HCT116 (cell line): ENCODE measurements at regions not wholly inside any gene's neighbourhood (a gene's known extent, or its start where the extent isn't known, plus 50 kb on each side); places are given as distances from the start of the nearest gene placed in this dataset.

Experiments
- CTCF ChIP-seq, 3 experiments: fragments of 200-600 bp in 1 of 3; sonication (generic) in 1 of 3; IDR thresholded peaks in 2 of 3; conservative IDR thresholded peaks in 1 of 3; 2 replicates each; pipeline ENCODE4 v1.5.1; 2012 to 2017; ENCODE audit warnings: low read depth in 2 of 3, low read length in 2 of 3, antibody characterized with exemption in 1 of 3, borderline replicate concordance in 1 of 3, control low read depth in 1 of 3, mild to moderate bottlenecking in 1 of 3, mixed read lengths in 1 of 3, mixed run types in 1 of 3, moderate library complexity in 1 of 3; ENCODE audit not compliant: insufficient read depth in 1 of 3
- EZH2 ChIP-seq: fragments of 200-600 bp; sonication (generic); IDR thresholded peaks from 2 replicates; pipeline ENCODE4 v1.6.1; 2017; ENCODE audit warnings: antibody characterized with exemption, mixed run types
- POLR2A ChIP-seq: IDR thresholded peaks from 2 replicates; pipeline ENCODE4 v1.7.0; 2011; ENCODE audit warnings: borderline replicate concordance; ENCODE audit not compliant: insufficient read depth, insufficient read length; ENCODE audit errors: extremely low read depth
- POLR2AphosphoS5 ChIP-seq: IDR thresholded peaks from 2 replicates; pipeline ENCODE4 v1.6.1; 2011; ENCODE audit warnings: mild to moderate bottlenecking, low read depth, low read length, moderate library complexity
- REST ChIP-seq: IDR thresholded peaks from 2 replicates; pipeline ENCODE4 v1.6.1; 2012; ENCODE audit warnings: low read depth
- SIN3A ChIP-seq: IDR thresholded peaks from 2 replicates; pipeline ENCODE4 v1.6.1; 2012; ENCODE audit warnings: low read depth
- YY1 ChIP-seq: IDR thresholded peaks from 2 replicates; pipeline ENCODE4 v1.6.1; 2011; ENCODE audit warnings: low read length, low read depth, moderate library complexity, mild to moderate bottlenecking; ENCODE audit not compliant: insufficient replicate concordance; ENCODE audit errors: extremely low read depth
- TF ChIP-seq, protein P1 (sequence below): IDR thresholded peaks from 2 replicates; pipeline ENCODE4 v1.6.1; 2011; ENCODE audit warnings: mild to moderate bottlenecking, low read length, moderate library complexity; ENCODE audit not compliant: insufficient replicate concordance; ENCODE audit errors: extremely low read depth

DNA sequence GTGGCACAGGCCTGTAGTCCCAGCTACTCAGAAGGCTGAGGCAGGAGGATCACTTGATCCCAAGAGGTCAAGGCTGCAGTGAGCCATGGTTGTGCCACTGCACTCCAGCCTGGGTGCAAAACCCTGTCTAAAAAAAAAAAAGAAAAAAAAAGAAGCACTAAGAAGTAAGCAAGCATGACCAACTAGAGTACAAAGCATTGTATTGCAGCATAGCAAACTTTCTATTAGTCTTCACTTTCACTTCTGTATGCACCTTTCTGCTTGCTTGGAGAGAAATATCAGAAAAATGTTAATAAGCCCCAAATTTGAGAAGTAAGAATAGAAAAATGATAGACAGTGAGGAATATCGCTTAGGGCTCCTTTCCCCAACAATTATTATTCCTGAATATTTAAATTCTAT is 497.7 kb upstream of the WWC1 start:
- TF ChIP-seq SIN3A: no peak
- TF ChIP-seq CTCF (IDR thresholded peaks at IDR 0.05 in 2 of 3, conservative IDR thresholded peaks at IDR 0.05 in 1 of 3; ENCODE audit: borderline replicate concordance in 1 of 3, insufficient read depth in 1 of 3, low read depth in 2 of 3, low read length in 2 of 3): no peak
- TF ChIP-seq, protein P1, sequence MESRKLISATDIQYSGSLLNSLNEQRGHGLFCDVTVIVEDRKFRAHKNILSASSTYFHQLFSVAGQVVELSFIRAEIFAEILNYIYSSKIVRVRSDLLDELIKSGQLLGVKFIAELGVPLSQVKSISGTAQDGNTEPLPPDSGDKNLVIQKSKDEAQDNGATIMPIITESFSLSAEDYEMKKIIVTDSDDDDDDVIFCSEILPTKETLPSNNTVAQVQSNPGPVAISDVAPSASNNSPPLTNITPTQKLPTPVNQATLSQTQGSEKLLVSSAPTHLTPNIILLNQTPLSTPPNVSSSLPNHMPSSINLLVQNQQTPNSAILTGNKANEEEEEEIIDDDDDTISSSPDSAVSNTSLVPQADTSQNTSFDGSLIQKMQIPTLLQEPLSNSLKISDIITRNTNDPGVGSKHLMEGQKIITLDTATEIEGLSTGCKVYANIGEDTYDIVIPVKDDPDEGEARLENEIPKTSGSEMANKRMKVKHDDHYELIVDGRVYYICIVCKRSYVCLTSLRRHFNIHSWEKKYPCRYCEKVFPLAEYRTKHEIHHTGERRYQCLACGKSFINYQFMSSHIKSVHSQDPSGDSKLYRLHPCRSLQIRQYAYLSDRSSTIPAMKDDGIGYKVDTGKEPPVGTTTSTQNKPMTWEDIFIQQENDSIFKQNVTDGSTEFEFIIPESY: no peak
- TF ChIP-seq POLR2A: no peak
- no peak for TF ChIP-seq EZH2
- TF ChIP-seq POLR2AphosphoS5: no peak
- no peak for TF ChIP-seq YY1
- TF ChIP-seq REST: no peak
